HG02970 (cell line): ENCODE measurements at regions not wholly inside any gene's neighbourhood (a gene's known extent, or its start where the extent isn't known, plus 50 kb on each side); places are given as distances from the start of the nearest gene placed in this dataset.

Source experiments
- ATAC-seq: cut with Tn5 transposase; IDR thresholded peaks from one replicate; pipeline ENCODE4 v1.9.1; 2021; ENCODE audit warnings: mild to moderate bottlenecking, moderate library complexity, moderate number of reproducible peaks; ENCODE audit not compliant: unreplicated experiment, low FRiP score

GRCh38 chr3:18743761-18744160 lies 318.6 kb upstream of the SATB1 start:
- ATAC-seq = no peak

- peak; percentile 90 for ATAC-seq
Observed at GRCh38 chr3:18740631-18741583, 315.8 kb upstream of the SATB1 start.

DNA sequence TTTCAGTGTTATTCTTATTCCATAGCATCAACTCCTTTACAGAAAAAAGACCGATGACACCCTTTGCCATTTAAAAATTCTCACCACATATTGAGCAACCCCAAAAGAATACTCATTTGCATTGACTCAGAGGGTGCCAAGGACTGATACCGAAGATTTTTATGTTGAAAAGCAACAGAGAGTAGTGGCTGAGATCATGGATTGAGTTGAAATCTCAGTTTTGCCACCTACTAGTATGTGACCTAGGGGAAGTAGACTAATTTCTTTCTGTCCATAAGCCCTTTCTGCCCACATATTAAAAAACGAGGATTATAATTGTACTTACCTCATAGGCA lies 313.9 kb upstream of the SATB1 start:
- ATAC-seq = no peak

- ATAC-seq = no peak
Observed at GRCh38 chr3:18738393-18739098, 313.4 kb upstream of the SATB1 start.

DNA sequence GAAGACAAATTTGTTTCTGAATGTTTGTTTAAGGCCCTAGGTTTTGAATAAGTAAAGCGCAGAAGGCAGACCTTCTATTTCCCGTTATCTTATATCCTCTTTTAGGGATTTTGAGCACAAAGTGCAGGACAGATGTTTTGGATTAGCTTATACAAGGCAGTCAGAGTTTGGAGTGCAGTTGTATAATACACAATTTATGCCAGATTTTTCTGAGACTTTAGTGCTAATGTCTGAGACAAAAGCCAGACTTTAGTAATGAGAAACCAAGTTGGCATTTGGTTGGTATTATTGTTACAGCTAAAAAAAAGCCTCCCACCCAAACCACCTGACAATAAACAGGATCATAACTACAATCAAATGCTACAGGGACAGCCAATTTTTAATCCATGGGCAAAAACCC lies 309.9 kb upstream of the SATB1 start:
- ATAC-seq = no peak

DNA sequence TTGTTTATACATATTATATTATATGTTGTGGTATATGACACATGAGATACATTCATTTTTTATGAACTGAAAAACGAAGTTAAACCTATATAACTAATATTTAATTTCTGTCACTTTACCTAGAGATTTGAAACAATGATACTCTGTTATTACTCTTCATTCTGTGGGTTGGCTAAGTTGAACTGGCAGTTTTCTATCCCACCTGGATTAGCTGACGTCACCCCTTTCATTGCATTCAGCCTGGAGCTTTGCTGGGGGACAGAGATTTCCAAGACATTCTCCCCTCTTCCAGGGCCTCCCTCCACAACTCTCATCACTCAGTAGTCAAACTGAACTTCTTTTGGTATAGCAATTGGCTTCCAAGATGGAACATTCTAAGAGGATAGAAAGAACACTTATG lies 309.2 kb upstream of the SATB1 start:
- ATAC-seq = no peak

DNA sequence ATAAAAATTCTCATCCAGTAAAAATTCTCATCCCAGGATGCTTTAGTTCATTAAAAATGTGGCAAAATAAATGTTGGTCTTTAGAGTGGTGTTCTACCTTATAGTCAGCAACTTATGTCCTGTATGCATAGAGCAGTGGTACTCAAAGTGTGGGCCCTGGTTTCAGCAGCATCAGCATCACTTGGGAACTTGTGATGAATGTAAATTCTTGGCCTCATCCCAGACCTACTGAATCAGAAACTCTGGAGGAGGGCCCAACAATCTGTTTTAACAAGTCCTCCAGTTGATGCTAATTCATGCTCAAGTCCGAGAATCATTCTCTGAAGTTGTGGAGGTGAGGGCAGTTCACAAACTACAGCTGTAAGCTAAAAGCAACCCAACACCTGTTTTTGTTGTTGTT lies 307.3 kb upstream of the SATB1 start:
- no peak for ATAC-seq

DNA sequence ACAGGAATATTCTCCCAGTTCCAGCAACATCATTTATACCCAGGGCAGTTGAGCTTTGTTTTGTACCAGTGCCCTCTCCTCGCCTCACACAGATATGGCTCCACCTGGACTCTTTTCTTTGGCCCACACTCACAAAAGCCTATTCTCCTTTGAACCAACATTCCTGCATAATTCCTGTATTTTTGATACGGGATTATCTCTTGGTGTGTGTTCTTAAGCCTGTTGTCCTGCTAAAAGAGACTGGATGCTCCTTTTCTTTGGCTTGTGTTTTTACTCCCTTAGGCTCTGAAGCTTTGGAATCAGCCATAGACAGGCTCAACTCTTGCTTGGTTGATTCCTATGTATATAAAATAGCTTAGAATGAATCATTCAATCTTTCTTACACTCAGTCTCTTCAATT lies 305.4 kb upstream of the SATB1 start:
- no peak for ATAC-seq

- ATAC-seq = no peak
Observed at GRCh38 chr3:18729671-18730070, 304.5 kb upstream of the SATB1 start.

- ATAC-seq = no peak
Observed at GRCh38 chr3:18725668-18726407, 300.7 kb upstream of the SATB1 start.

DNA sequence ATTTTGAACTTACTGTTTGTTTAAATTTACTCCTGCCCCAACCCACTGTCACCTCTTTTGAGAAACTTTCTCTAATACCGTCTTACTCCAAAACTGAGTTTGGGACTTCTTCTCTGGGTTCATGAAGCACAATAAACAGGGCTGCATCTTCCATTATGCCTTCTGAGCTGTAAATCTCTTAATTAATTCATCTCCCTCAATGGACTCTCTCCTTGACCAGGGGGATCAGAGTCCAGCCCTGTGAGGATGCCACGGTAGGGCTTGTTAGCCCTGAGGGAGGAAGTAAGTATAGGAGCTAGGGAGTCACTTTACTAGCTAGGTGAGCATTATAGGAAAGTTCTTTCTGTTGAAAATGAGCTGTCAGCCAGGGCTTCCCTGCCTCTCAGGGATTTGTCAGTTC lies 299.3 kb upstream of the SATB1 start:
- no peak for ATAC-seq

- ATAC-seq = no peak
Observed at GRCh38 chr3:18723206-18723810, 298.2 kb upstream of the SATB1 start.

DNA sequence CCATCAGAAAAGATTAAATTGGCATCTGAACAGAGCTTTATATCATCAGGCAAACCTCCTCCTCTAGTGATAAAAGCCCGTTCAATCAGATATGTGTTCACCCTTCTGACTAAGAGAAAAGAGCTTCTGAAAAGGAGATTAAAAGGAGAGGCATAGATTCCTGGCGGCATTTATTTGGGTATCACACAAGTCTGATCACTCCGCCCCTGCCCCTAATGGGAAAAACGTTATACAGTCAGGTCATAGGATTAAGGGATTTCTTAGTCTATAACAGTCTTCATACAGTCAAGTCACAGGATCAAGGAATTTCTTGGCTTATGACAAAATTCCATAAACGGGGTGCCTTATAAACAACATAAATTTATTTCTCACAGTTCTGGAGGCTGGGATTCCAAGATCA lies 295.4 kb upstream of the SATB1 start:
- no peak for ATAC-seq

DNA sequence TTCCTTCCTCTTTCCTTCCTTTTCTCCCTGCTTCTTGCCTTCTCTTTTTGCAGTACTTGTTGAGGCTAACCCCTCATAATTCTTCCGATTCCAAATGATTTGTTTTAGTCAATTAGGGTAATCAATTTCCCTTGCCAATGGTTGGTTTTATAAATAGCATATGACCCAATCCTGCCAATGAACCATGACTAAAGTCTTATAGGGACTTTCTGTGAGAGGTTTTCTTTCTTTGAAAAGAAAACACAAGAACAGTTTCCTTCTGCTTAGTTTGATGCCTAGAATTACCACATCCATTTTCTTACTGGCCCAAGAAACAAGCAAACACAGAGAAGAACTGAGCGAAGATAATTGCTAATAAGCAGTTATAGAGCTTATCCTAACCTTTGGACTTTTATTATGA lies 292.5 kb upstream of the SATB1 start:
- ATAC-seq = no peak

DNA sequence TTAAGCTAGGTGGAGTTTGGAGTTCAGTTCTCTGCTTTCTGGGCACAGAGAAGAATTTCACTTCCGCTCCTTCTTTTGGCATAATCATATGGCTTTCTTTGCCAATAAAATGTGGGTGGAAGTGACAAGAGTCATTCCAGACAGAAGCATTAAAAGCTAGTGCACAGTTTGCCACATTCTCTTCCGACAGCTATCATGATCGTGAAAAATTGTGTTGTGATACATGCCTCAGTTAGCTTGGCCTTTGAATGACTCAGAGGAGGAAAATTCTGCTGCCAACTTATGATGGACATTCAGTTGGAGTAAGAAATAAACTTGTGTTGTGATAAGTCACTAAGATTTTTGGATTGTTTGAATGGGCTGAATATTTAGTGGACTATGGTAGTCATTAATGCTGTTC lies 291.7 kb upstream of the SATB1 start:
- no peak for ATAC-seq

GRCh38 chr3:18716101-18716500 lies 291.0 kb upstream of the SATB1 start:
- no peak for ATAC-seq

- ATAC-seq = no peak
Observed at GRCh38 chr3:18715208-18715607, 290.1 kb upstream of the SATB1 start.

DNA sequence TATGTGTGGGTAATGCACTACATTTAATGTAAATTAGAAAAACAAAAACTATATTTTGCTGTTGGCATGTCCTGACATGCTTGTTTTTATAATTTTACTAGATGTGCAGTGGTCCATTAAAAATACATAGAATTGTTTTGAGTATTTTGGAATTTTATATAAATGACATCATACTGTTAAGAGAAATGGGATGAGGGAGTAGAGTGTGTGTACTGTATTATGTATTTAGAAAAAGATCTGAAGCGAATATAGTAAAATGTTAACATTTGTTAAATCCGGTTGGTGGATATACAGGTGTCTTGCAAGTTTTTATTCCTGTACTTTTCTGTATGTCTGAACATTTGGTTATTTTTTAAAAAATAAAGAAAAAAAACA lies 288.4 kb upstream of the SATB1 start:
- ATAC-seq = no peak

DNA sequence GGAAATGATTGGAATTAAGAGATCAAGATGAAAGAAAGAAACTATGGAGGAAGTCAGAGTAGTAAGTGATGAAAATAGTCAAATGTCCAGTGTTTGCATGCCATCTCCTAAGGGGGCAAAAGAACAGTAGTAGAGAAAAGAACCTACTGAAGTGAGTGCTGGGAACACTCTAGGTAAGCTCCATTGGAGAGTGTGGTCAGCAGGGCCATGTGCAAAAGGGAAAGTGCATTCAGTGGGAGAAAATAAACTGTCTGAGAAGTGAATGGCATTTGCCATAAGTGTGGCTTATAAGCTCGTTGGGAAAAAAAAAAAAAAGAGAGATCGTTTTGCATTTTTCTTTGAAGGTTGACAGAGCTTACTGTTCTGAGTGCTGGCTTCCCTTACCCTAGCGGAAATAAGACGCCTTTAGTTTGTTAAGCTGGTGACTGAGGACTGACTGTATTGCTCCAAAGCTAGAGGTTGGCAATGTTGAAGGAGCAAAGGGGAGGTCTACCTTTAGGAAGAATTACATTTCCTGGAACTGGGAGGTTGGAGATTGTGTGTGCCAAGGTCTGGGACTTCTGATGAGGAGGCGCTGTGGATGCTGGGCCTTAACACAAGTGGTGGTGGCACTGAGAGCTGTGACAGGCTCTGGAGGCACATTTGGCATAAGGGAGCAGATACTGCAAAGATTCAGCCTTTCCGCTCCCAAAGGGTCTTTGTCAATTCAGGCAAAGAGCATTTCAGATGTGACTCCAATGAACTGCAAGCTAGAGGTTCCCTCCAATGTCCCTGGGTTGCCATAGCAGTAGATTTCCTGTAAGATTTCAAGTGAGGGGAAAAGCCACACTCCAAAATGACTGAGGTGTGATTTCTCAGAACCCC lies 287.8 kb upstream of the SATB1 start:
- ATAC-seq = no peak

DNA sequence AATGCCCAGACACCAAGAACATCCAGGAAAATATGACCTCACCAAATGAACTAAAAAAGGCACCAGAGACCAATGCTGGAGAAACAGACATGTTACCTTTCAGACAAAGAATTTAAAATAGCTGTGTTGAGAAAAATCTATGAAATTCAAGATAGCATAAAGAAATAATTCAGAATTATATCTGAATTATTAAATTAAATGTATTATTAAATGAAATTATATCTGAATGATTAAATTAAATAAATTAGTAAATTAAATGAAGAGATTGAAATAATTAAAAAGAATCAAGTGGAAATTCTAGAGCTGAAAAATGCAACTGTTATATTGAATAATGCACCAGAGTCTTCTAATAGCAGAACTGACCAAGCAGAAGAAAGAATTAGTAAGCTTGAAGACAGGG lies 279.2 kb upstream of the SATB1 start:
- ATAC-seq = no peak
